ENCODE measurements at regions not wholly inside any gene's neighbourhood (a gene's known extent, or its start where the extent isn't known, plus 50 kb on each side); places are given as distances from the start of the nearest gene placed in this dataset.
"Not testable (repeated sequence)": the region's sequence is repeated elsewhere in the genome, so short reads cannot be mapped to it uniquely, and the experiment has no call there.

GRCh38 chr13:70222926-70223325 is 114.7 kb upstream of the KLHL1 start:
- DNase-seq (ENCODE audit: low read depth in 3 of 3, low spot score in 2 of 3), result no peak

GRCh38 chr13:70218618-70219017 is 110.4 kb upstream of the KLHL1 start:
- no peak for DNase-seq (ENCODE audit: low read depth in 3 of 3, low spot score in 2 of 3)

- DNase-seq (ENCODE audit: low read depth in 3 of 3, low spot score in 2 of 3), result not testable (repeated sequence)
Observed at GRCh38 chr13:70208968-70209367, 100.7 kb upstream of the KLHL1 start.

- DNase-seq (ENCODE audit: low read depth in 3 of 3, low spot score in 2 of 3), result no peak
Observed at GRCh38 chr13:70206671-70207070, 98.4 kb upstream of the KLHL1 start.

- peak in 1 of 3 donors; percentile 3 for DNase-seq (ENCODE audit: low read depth in 3 of 3, low spot score in 2 of 3)
Observed at GRCh38 chr13:70203661-70204229, 95.5 kb upstream of the KLHL1 start.

- DNase-seq (ENCODE audit: low read depth in 3 of 3, low spot score in 2 of 3), result no peak
Observed at GRCh38 chr13:70191034-70191433, 82.8 kb upstream of the KLHL1 start.

- no peak for DNase-seq (ENCODE audit: low read depth in 3 of 3, low spot score in 2 of 3)
Observed at GRCh38 chr13:70189981-70190380, 81.7 kb upstream of the KLHL1 start.

- no peak for DNase-seq (ENCODE audit: low read depth in 3 of 3, low spot score in 2 of 3)
Observed at GRCh38 chr13:70188567-70188966, 80.3 kb upstream of the KLHL1 start.

GRCh38 chr13:70183041-70183440 is 74.8 kb upstream of the KLHL1 start:
- DNase-seq (ENCODE audit: low read depth in 3 of 3, low spot score in 2 of 3), result no peak
